A549 (cell line): ENCODE measurements at regions not wholly inside any gene's neighbourhood (a gene's known extent, or its start where the extent isn't known, plus 50 kb on each side); places are given as distances from the start of the nearest gene placed in this dataset.

Source experiments
- ATAC-seq, 2 experiments: fragments of 200-7000 bp in 1 of 2; fragments of >200 bp in 1 of 2; cut with Nextera tagmentation in 1 of 2; cut with Tn5 transposase in 1 of 2; 3 replicates each; pipeline versions ENCODE4 v1.8.0 to v1.9.1; 2018 to 2020; ENCODE audit warnings: mild to moderate bottlenecking in 1 of 2, moderate library complexity in 1 of 2
- CTCF ChIA-PET: fragments of 300-600 bp; sonication (Branson Sonifier 250); formaldehyde crosslinking; extraction: SDS; loops from one replicate; lab custom pipeline; 2021; ENCODE audit warnings: antibody characterized with exemption, inconsistent platforms; lab: Yijun Ruan, JAX
- POLR2A ChIA-PET: fragments of 350-600 bp; formaldehyde crosslinking; extraction: SDS; loops from one replicate; lab custom pipeline; 2021; ENCODE audit warnings: antibody characterized with exemption, inconsistent platforms; lab: Yijun Ruan, JAX
- DNase-seq, 2 experiments: peaks; one replicate each; pipeline versions ENCODE4 v3.0.0 to v3.0.0-alpha.2; 2011 to 2016; ENCODE audit warnings: low read depth in 1 of 2, low spot score in 1 of 2
- FAIRE-seq: peaks from 2 replicates; lab custom pipeline; 2011; peaks lifted over from hg19 to GRCh38; lab: Jason Lieb, UNC
- H3K27ac ChIP-seq, 2 experiments: fragments of >200 bp; sonication (Bioruptor Twin); formaldehyde crosslinking; 3 replicates each; pipeline ENCODE4 v1.5.1; 2016 to 2017
- H3K4me1 ChIP-seq: fragments of >200 bp; sonication (Bioruptor Twin); formaldehyde crosslinking; 3 replicates; pipeline ENCODE4 v1.6.1; 2016
- H3K4me2 ChIP-seq: fragments of >200 bp; sonication (Bioruptor Twin); formaldehyde crosslinking; 3 replicates; pipeline ENCODE4 v1.6.1; 2016
- H3K4me3 ChIP-seq: fragments of >200 bp; sonication (Bioruptor Twin); formaldehyde crosslinking; 3 replicates; pipeline ENCODE4 v1.5.1; 2016
- H3K9me3 ChIP-seq: fragments of >200 bp; sonication (Bioruptor Twin); formaldehyde crosslinking; 3 replicates; pipeline ENCODE4 v1.6.1; 2016
- BCL3 ChIP-seq: fragments of >200 bp; sonication (Bioruptor Twin); formaldehyde crosslinking; IDR thresholded peaks from 3 replicates; pipeline ENCODE4 v1.6.1; 2016
- CBX2 ChIP-seq: fragments of 200-600 bp; sonication (generic); IDR thresholded peaks from 2 replicates; pipeline ENCODE4 v1.6.1; 2016; ENCODE audit warnings: low read depth, mild to moderate bottlenecking, borderline replicate concordance
- CBX8 ChIP-seq: fragments of 200-600 bp; sonication (generic); IDR thresholded peaks from 2 replicates; pipeline ENCODE4 v1.6.1; 2016
- E2F6 ChIP-seq: IDR thresholded peaks from 2 replicates; pipeline ENCODE4 v1.6.1; 2012; ENCODE audit warnings: low read depth, borderline replicate concordance
- ELK1 ChIP-seq: fragments of 150-350 bp; IDR thresholded peaks from 2 replicates; pipeline ENCODE4 v1.6.1; 2014; ENCODE audit warnings: low read depth, mild to moderate bottlenecking, low read length
- ESRRA ChIP-seq: fragments of 150-350 bp; IDR thresholded peaks from 2 replicates; pipeline ENCODE4 v1.6.1; 2014; ENCODE audit warnings: mild to moderate bottlenecking, low read length, borderline replicate concordance
- FOSB ChIP-seq: fragments of 250-450 bp; sonication (Bioruptor Pico); IDR thresholded peaks from 2 replicates; pipeline ENCODE4 v1.5.0; 2020; ENCODE audit warnings: mild to moderate bottlenecking, moderate library complexity
- FOSL2 ChIP-seq, 2 experiments: fragments of 450-650 bp in 1 of 2; fragments of >200 bp in 1 of 2; sonication (Bioruptor Twin) in 1 of 2; formaldehyde crosslinking; IDR thresholded peaks; 2 replicates each; pipeline versions ENCODE4 v1.5.0 to v1.6.1; 2016 to 2020; ENCODE audit warnings: mild to moderate bottlenecking in 1 of 2, moderate library complexity in 1 of 2
- GATA3 ChIP-seq: IDR thresholded peaks from 2 replicates; pipeline ENCODE4 v1.6.1; 2012; ENCODE audit warnings: borderline replicate concordance
- HOXB13 ChIP-seq: fragments of 250-450 bp; sonication (Bioruptor Pico); IDR thresholded peaks from 2 replicates; pipeline ENCODE4 v1.5.0; 2020; ENCODE audit warnings: low read depth, mild to moderate bottlenecking, moderate library complexity
- JUN ChIP-seq, 2 experiments: fragments of >200 bp; sonication (Bioruptor Twin); formaldehyde crosslinking; IDR thresholded peaks; 2 replicates in 1 of 2; 3 replicates in 1 of 2; pipeline ENCODE4 v1.6.1; 2016 to 2017
- KDM5A ChIP-seq: fragments of 200-600 bp; sonication (generic); IDR thresholded peaks from 2 replicates; pipeline ENCODE4 v1.6.1; 2016; ENCODE audit warnings: antibody characterized with exemption, mild to moderate bottlenecking
- MAFK ChIP-seq: fragments of 450-650 bp; IDR thresholded peaks from 2 replicates; pipeline ENCODE4 v1.6.1; 2014; ENCODE audit not compliant: partially characterized antibody
- MAX ChIP-seq: IDR thresholded peaks from 2 replicates; pipeline ENCODE4 v1.6.1; 2012
- NR3C1 ChIP-seq: fragments of >200 bp; sonication (Bioruptor Twin); formaldehyde crosslinking; IDR thresholded peaks from 3 replicates; pipeline ENCODE4 v1.6.1; 2017
- PHF8 ChIP-seq: fragments of 200-600 bp; sonication (generic); IDR thresholded peaks from 2 replicates; pipeline ENCODE4 v1.6.1; 2016; ENCODE audit warnings: low read depth, mild to moderate bottlenecking, antibody characterized with exemption, moderate library complexity, borderline replicate concordance
- RAD21 ChIP-seq, 2 experiments: fragments of >200 bp in 1 of 2; sonication (Bioruptor Twin) in 1 of 2; formaldehyde crosslinking in 1 of 2; IDR thresholded peaks in 1 of 2; conservative IDR thresholded peaks in 1 of 2; 2 replicates in 1 of 2; 3 replicates in 1 of 2; pipeline ENCODE4 v1.6.1; 2012 to 2018; ENCODE audit warnings: inconsistent platforms in 1 of 2
- REST ChIP-seq: fragments of 200-600 bp; sonication (generic); IDR thresholded peaks from 2 replicates; pipeline ENCODE4 v1.6.1; 2016; ENCODE audit warnings: antibody characterized with exemption, mild to moderate bottlenecking, moderate library complexity
- RNF2 ChIP-seq: fragments of 200-600 bp; sonication (generic); IDR thresholded peaks from 2 replicates; pipeline ENCODE4 v1.6.1; 2016; ENCODE audit warnings: low read depth, mild to moderate bottlenecking, antibody characterized with exemption, moderate library complexity, borderline replicate concordance
- SMC3 ChIP-seq: fragments of >200 bp; sonication (Bioruptor Twin); formaldehyde crosslinking; IDR thresholded peaks from 3 replicates; pipeline ENCODE4 v1.6.1; 2018; ENCODE audit warnings: inconsistent platforms
- SREBF2 ChIP-seq: fragments of 450-650 bp; IDR thresholded peaks from 2 replicates; pipeline ENCODE4 v1.6.1; 2014; ENCODE audit warnings: mild to moderate bottlenecking, moderate library complexity
- USF2 ChIP-seq: fragments of 450-650 bp; IDR thresholded peaks from 2 replicates; pipeline ENCODE4 v1.6.1; 2014; ENCODE audit warnings: antibody characterized with exemption
- ZC3H11A ChIP-seq: fragments of 450-650 bp; IDR thresholded peaks from 2 replicates; pipeline ENCODE4 v1.6.1; 2014; ENCODE audit warnings: antibody characterized with exemption, mild to moderate bottlenecking
- ZFP36 ChIP-seq: fragments of 450-650 bp; IDR thresholded peaks from 2 replicates; pipeline ENCODE4 v1.6.1; 2014; ENCODE audit warnings: borderline replicate concordance; ENCODE audit not compliant: partially characterized antibody
- ZNF302 ChIP-seq: fragments of 250-450 bp; sonication (Bioruptor Pico); IDR thresholded peaks from 2 replicates; pipeline ENCODE4 v1.9.0; 2021; ENCODE audit warnings: inconsistent platforms, mild to moderate bottlenecking, moderate library complexity
- WGBS: methylation state at CpG from one replicate; pipeline ENCODE4 v1.1.6; 2017; ENCODE audit errors: missing lambda C conversion rate; 5-methylcytosine and 5-hydroxymethylcytosine counted together

- Histone ChIP-seq H3K4me2 (no peak overlapping the region), H3K27ac (no peak overlapping the region), H3K4me3 (no peak overlapping the region), H3K9me3 (no peaks in the 10 kb centered on the region)
- CTCF ChIA-PET, result no interaction called here
- POLR2A ChIA-PET, result no interaction called here
- FAIRE-seq (no peak), ATAC-seq (no peak), DNase-seq (no peak)
- 4% methylated on average over 1 of the region's 1 CpG for WGBS
- TF ChIP-seq HOXB13 (CRISPR knock-in tag) (no peak), ZFP36 (no peak), RAD21 (conservative IDR thresholded peaks at IDR 0.05 in 1 of 2, IDR thresholded peaks at IDR 0.05 in 1 of 2) (no peak), E2F6 (no peak), CBX8 (no peak), KDM5A (no peak), GATA3 (no peak), ESRRA (no peak), ELK1 (no peak), FOSB (CRISPR knock-in tag) (no peak), BCL3 (no peak), PHF8 (no peak), SREBF2 (no peak)
- TF ChIP-seq, all 56 proteins: peak for 0
- H3K4me1 ChIP-seq, result no peaks in the 10 kb centered on the region
Observed at GRCh38 chr2:78913257-78913656, 112.2 kb upstream of the REG3G start.

- TF ChIP-seq ZC3H11A (no peak), USF2 (no peak), MAFK (no peak)
- no peaks in the 10 kb centered on the region; the same call in 2 of the 3 replicates for H3K9me3 ChIP-seq
- ChIA-PET CTCF (no interaction called here), POLR2A (no interaction called here)
- ATAC-seq (no peak), FAIRE-seq (no peak), DNase-seq (no peak)
- H3K4me2 ChIP-seq, result no peak overlapping the region
- WGBS, result 0% methylated on average over 2 of the region's 2 CpGs
- no peaks in the 10 kb centered on the region for H3K4me1 ChIP-seq
- H3K4me3 ChIP-seq, result no peak overlapping the region
- H3K27ac ChIP-seq, result no peak overlapping the region
Observed at GRCh38 chr2:78925258-78925657, 100.2 kb upstream of the REG3G start.

- ATAC-seq (no peak), DNase-seq (no peak), FAIRE-seq (no peak)
- no peaks in the 10 kb centered on the region for H3K4me1 ChIP-seq
- H3K4me2 ChIP-seq, result no peak overlapping the region
- no peaks in the 10 kb centered on the region for H3K9me3 ChIP-seq
- WGBS, result 2% methylated on average over 1 of the region's 1 CpG
- ChIA-PET POLR2A (no interaction called here), CTCF (no interaction called here)
- TF ChIP-seq BCL3, result no peak
- no peak for TF ChIP-seq SMC3
- TF ChIP-seq JUN (IDR thresholded peaks at IDR 0.05), result no peak
- TF ChIP-seq E2F6, result no peak
- no peak for TF ChIP-seq RNF2
- no peak for TF ChIP-seq NR3C1
- TF ChIP-seq REST, result no peak
- TF ChIP-seq ZC3H11A, result no peak
- TF ChIP-seq FOSL2 (IDR thresholded peaks at IDR 0.05), result no peak
- TF ChIP-seq FOSL2 (CRISPR knock-in tag; IDR thresholded peaks at IDR 0.05), result no peak
- TF ChIP-seq CBX2, result no peak
- no peak for TF ChIP-seq MAX
- no peak for TF ChIP-seq FOSB (CRISPR knock-in tag)
- no peak for TF ChIP-seq ZNF302 (CRISPR knock-in tag)
- no peak overlapping the region for H3K4me3 ChIP-seq
- H3K27ac ChIP-seq, result no peak overlapping the region
Observed at GRCh38 chr2:78928502-78928901, 97.0 kb upstream of the REG3G start.
